RWPE2 (cell line): ENCODE measurements at regions not wholly inside any gene's neighbourhood (a gene's known extent, or its start where the extent isn't known, plus 50 kb on each side); places are given as distances from the start of the nearest gene placed in this dataset.
"Not testable (repeated sequence)": the region's sequence is repeated elsewhere in the genome, so short reads cannot be mapped to it uniquely, and the experiment has no call there.

Experiments
- ATAC-seq: fragments of 200-7000 bp; cut with Tn5 transposase; 3 replicates; pipeline ENCODE4 v1.9.1; 2021; ENCODE audit warnings: low read depth
- DNase-seq: peaks from one replicate; pipeline ENCODE4 v3.0.0-alpha.2; 2020; ENCODE audit warnings: low spot score
- H3K27ac ChIP-seq: fragments of 450-650 bp; 2 replicates; pipeline ENCODE4 v1.5.1; 2017; ENCODE audit warnings: mild to moderate bottlenecking; ENCODE audit not compliant: poor library complexity, severe bottlenecking
- H3K27me3 ChIP-seq: fragments of 250-450 bp; sonication (Bioruptor Pico); 2 replicates; pipeline ENCODE4 v1.5.1; 2021; ENCODE audit warnings: mild to moderate bottlenecking, moderate library complexity; ENCODE audit not compliant: insufficient read depth, poor library complexity, severe bottlenecking
- H3K36me3 ChIP-seq: fragments of 250-450 bp; sonication (Bioruptor Pico); 2 replicates; pipeline ENCODE4 v1.5.1; 2020; ENCODE audit warnings: low read depth, mild to moderate bottlenecking, moderate library complexity
- H3K4me1 ChIP-seq: fragments of 250-450 bp; sonication (Bioruptor Pico); 2 replicates; pipeline ENCODE4 v1.5.1; 2021; ENCODE audit warnings: mild to moderate bottlenecking, moderate library complexity; ENCODE audit not compliant: insufficient read depth, poor library complexity, severe bottlenecking
- H3K4me3 ChIP-seq: fragments of 250-450 bp; sonication (Bioruptor Pico); 2 replicates; pipeline ENCODE4 v1.5.1; 2021; ENCODE audit warnings: mild to moderate bottlenecking, moderate library complexity; ENCODE audit not compliant: severe bottlenecking
- H3K9me3 ChIP-seq: fragments of 250-450 bp; sonication (Bioruptor Pico); 2 replicates; pipeline ENCODE4 v1.5.1; 2021; ENCODE audit warnings: mild to moderate bottlenecking, moderate library complexity; ENCODE audit not compliant: severe bottlenecking
- CTCF ChIP-seq: fragments of 450-650 bp; IDR thresholded peaks from one replicate; pipeline ENCODE4 v1.5.1; 2017; ENCODE audit warnings: mild to moderate bottlenecking, moderate library complexity; ENCODE audit not compliant: poor library complexity, severe bottlenecking

- H3K36me3 ChIP-seq = no peaks in the 10 kb centered on the region
- no peak for TF ChIP-seq CTCF
- no peaks in the 10 kb centered on the region for H3K27me3 ChIP-seq
- H3K27ac ChIP-seq = no peak overlapping the region
- ATAC-seq (no peak), DNase-seq (no peak)
- H3K9me3 ChIP-seq = no peaks in the 10 kb centered on the region
- H3K4me1 ChIP-seq = peaks cover 5% of the 10 kb centered on the region
- H3K4me3 ChIP-seq = no peak overlapping the region
These were observed 75.1 kb upstream of the TSC22D1 start for GRCh38 chr13:44651209-44651608.

GRCh38 chr13:44649834-44650233 lies 73.7 kb upstream of the TSC22D1 start:
- Histone ChIP-seq H3K4me3 (no peak overlapping the region), H3K27me3 (no peaks in the 10 kb centered on the region), H3K36me3 (no peaks in the 10 kb centered on the region), H3K27ac (no peak overlapping the region), H3K9me3 (no peaks in the 10 kb centered on the region), H3K4me1 (peaks cover 5% of the 10 kb centered on the region)
- TF ChIP-seq CTCF = no peak
- DNase-seq = no peak
- ATAC-seq = no peak

GRCh38 chr13:44649104-44649428 lies 72.9 kb upstream of the TSC22D1 start:
- H3K9me3 ChIP-seq = no peaks in the 10 kb centered on the region
- TF ChIP-seq CTCF = no peak
- H3K4me3 ChIP-seq = no peak overlapping the region
- H3K4me1 ChIP-seq = peaks cover 5% of the 10 kb centered on the region
- ATAC-seq (no peak), DNase-seq (no peak)
- H3K27me3 ChIP-seq = no peaks in the 10 kb centered on the region
- H3K27ac ChIP-seq = no peak overlapping the region
- no peaks in the 10 kb centered on the region for H3K36me3 ChIP-seq

- Histone ChIP-seq H3K9me3 (no peaks in the 10 kb centered on the region), H3K4me3 (no peak overlapping the region), H3K27ac (no peak overlapping the region), H3K4me1 (peaks cover 5% of the 10 kb centered on the region), H3K27me3 (no peaks in the 10 kb centered on the region), H3K36me3 (no peaks in the 10 kb centered on the region)
- DNase-seq (no peak), ATAC-seq (no peak)
- peak; percentile 36 for TF ChIP-seq CTCF
These were observed 72.4 kb upstream of the TSC22D1 start for GRCh38 chr13:44648392-44649103.

GRCh38 chr13:44647560-44647959 lies 71.4 kb upstream of the TSC22D1 start:
- H3K36me3 ChIP-seq, H3K27ac ChIP-seq, H3K4me1 ChIP-seq, ATAC-seq, H3K4me3 ChIP-seq, H3K27me3 ChIP-seq, H3K9me3 ChIP-seq, DNase-seq: not testable (repeated sequence)
